H9 (cell line): ENCODE measurements at regions not wholly inside any gene's neighbourhood (a gene's known extent, or its start where the extent isn't known, plus 50 kb on each side); places are given as distances from the start of the nearest gene placed in this dataset.

Experiments used
- DNase-seq: peaks from one replicate; pipeline ENCODE4 v3.0.0-alpha.2; 2017
- H2AFZ ChIP-seq: one replicate; pipeline ENCODE4 v1.6.1; 2013; ENCODE audit warnings: mild to moderate bottlenecking, low read length, control low read depth, moderate library complexity
- H2AK5ac ChIP-seq: 2 replicates; pipeline ENCODE4 v1.6.1; 2013; ENCODE audit warnings: low read length, control low read depth, mixed read lengths; ENCODE audit not compliant: insufficient read length
- H2BK120ac ChIP-seq: one replicate; pipeline ENCODE4 v1.6.1; 2013; ENCODE audit warnings: low read depth, mild to moderate bottlenecking, low read length, control low read depth, inconsistent platforms; ENCODE audit not compliant: poor library complexity, severe bottlenecking
- H2BK12ac ChIP-seq: 2 replicates; pipeline ENCODE4 v1.6.1; 2013; ENCODE audit warnings: low read length, control low read depth, mixed read lengths, low read depth; ENCODE audit not compliant: insufficient read length
- H2BK15ac ChIP-seq: 2 replicates; pipeline ENCODE4 v1.6.1; 2013; ENCODE audit warnings: low read depth, low read length, control low read depth
- H2BK20ac ChIP-seq: one replicate; pipeline ENCODE4 v1.6.1; 2013; ENCODE audit warnings: low read depth, mild to moderate bottlenecking, low read length, control low read depth, inconsistent platforms; ENCODE audit not compliant: poor library complexity, severe bottlenecking
- H2BK5ac ChIP-seq: 2 replicates; pipeline ENCODE4 v1.6.1; 2013; ENCODE audit warnings: low read length, control low read depth, mixed read lengths; ENCODE audit not compliant: insufficient read length
- H3K14ac ChIP-seq: 2 replicates; pipeline ENCODE4 v1.6.1; 2013; ENCODE audit warnings: low read length, control low read depth; ENCODE audit not compliant: insufficient read depth
- H3K18ac ChIP-seq: 2 replicates; pipeline ENCODE4 v1.6.1; 2013; ENCODE audit warnings: low read depth, mild to moderate bottlenecking, mixed read lengths, low read length, control low read depth; ENCODE audit not compliant: insufficient read length
- H3K23ac ChIP-seq: 2 replicates; pipeline ENCODE4 v1.6.1; 2013; ENCODE audit warnings: low read length, control low read depth, mixed read lengths, low read depth; ENCODE audit not compliant: insufficient read length
- H3K23me2 ChIP-seq: 2 replicates; pipeline ENCODE4 v1.6.1; 2013; ENCODE audit warnings: low read depth, mild to moderate bottlenecking, mixed read lengths, low read length, control low read depth; ENCODE audit not compliant: insufficient read length, poor library complexity, severe bottlenecking
- H3K27ac ChIP-seq: 2 replicates; pipeline ENCODE4 v1.5.1; 2013; ENCODE audit warnings: low read length, control low read depth, mixed read lengths, low read depth; ENCODE audit not compliant: insufficient read length
- H3K27me3 ChIP-seq: 2 replicates; pipeline ENCODE4 v1.6.1; 2013; ENCODE audit warnings: low read length, control low read depth, inconsistent platforms; ENCODE audit not compliant: insufficient read depth
- H3K4ac ChIP-seq: 2 replicates; pipeline ENCODE4 v1.6.1; 2013; ENCODE audit warnings: low read depth, mild to moderate bottlenecking, control low read depth, inconsistent platforms, low read length, moderate library complexity
- H3K4me1 ChIP-seq: 2 replicates; pipeline ENCODE4 v1.6.1; 2013; ENCODE audit warnings: low read length, control low read depth, inconsistent platforms; ENCODE audit not compliant: insufficient read depth
- H3K4me2 ChIP-seq: 2 replicates; pipeline ENCODE4 v1.6.1; 2013; ENCODE audit warnings: low read length, control low read depth, mixed read lengths; ENCODE audit not compliant: insufficient read length, insufficient read depth
- H3K56ac ChIP-seq: 2 replicates; pipeline ENCODE4 v1.6.1; 2013; ENCODE audit warnings: low read depth, mild to moderate bottlenecking, mixed read lengths, low read length, control low read depth; ENCODE audit not compliant: insufficient read length
- H3K79me1 ChIP-seq: 2 replicates; pipeline ENCODE4 v1.6.1; 2013; ENCODE audit warnings: low read depth, mild to moderate bottlenecking, moderate library complexity, low read length, control low read depth, inconsistent platforms; ENCODE audit not compliant: insufficient read depth, poor library complexity, severe bottlenecking
- H3K79me2 ChIP-seq: 2 replicates; pipeline ENCODE4 v1.6.1; 2013; ENCODE audit warnings: low read length, control low read depth, inconsistent platforms; ENCODE audit not compliant: insufficient read depth
- H3K9ac ChIP-seq: 2 replicates; pipeline ENCODE4 v1.6.1; 2013; ENCODE audit warnings: low read length, control low read depth, mixed read lengths; ENCODE audit not compliant: insufficient read length; ENCODE audit errors: extremely low read depth
- H3K9me3 ChIP-seq: one replicate; pipeline ENCODE4 v1.6.1; 2013; ENCODE audit warnings: low read depth, low read length, inconsistent platforms; ENCODE audit not compliant: control insufficient read depth
- H3T11ph ChIP-seq: one replicate; pipeline ENCODE4 v1.6.1; 2013; ENCODE audit warnings: mild to moderate bottlenecking, low read length, control low read depth, inconsistent platforms
- H4K20me1 ChIP-seq: one replicate; pipeline ENCODE4 v1.6.1; 2013; ENCODE audit not compliant: control insufficient read depth, insufficient read length, insufficient read depth
- H4K5ac ChIP-seq: 2 replicates; pipeline ENCODE4 v1.6.1; 2013; ENCODE audit warnings: low read depth, mild to moderate bottlenecking, mixed read lengths, low read length, control low read depth; ENCODE audit not compliant: insufficient read length
- H4K8ac ChIP-seq: replicated peaks from 2 replicates; pipeline ENCODE4 v1.6.1; 2013; ENCODE audit warnings: low read length, control low read depth, mixed read lengths, low read depth; ENCODE audit not compliant: insufficient read length
- H4K91ac ChIP-seq: 2 replicates; pipeline ENCODE4 v1.6.1; 2013; ENCODE audit warnings: low read depth, mild to moderate bottlenecking, moderate library complexity, mixed read lengths, low read length, control low read depth; ENCODE audit not compliant: insufficient read length
- H3K27ac Mint-ChIP-seq, 3 experiments: 2 replicates in 2 of 3; 3 replicates in 1 of 3; pipeline ENCODE4 v1.8.0; 2020 to 2021; ENCODE audit warnings: mixed read lengths in 3 of 3, mild to moderate bottlenecking in 1 of 3, moderate library complexity in 1 of 3
- H3K27me3 Mint-ChIP-seq: 2 replicates; pipeline ENCODE4 v1.8.0; 2021; ENCODE audit warnings: low read depth, mild to moderate bottlenecking, moderate library complexity, mixed read lengths
- H3K36me3 Mint-ChIP-seq, 3 experiments: 2 replicates in 2 of 3; 3 replicates in 1 of 3; pipeline ENCODE4 v1.8.0; 2020 to 2021; ENCODE audit warnings: low read depth in 3 of 3, mixed read lengths in 3 of 3; ENCODE audit not compliant: insufficient read depth in 1 of 3
- H3K4me1 Mint-ChIP-seq, 2 experiments: 2 replicates each; pipeline ENCODE4 v1.8.0; 2020; ENCODE audit warnings: mixed read lengths in 2 of 2
- H3K4me3 Mint-ChIP-seq, 2 experiments: 2 replicates in 1 of 2; 3 replicates in 1 of 2; pipeline ENCODE4 v1.8.0; 2020 to 2021; ENCODE audit warnings: mild to moderate bottlenecking in 2 of 2, mixed read lengths in 2 of 2, moderate library complexity in 1 of 2
- H3K9me3 Mint-ChIP-seq, 2 experiments: 2 replicates in 1 of 2; 3 replicates in 1 of 2; pipeline ENCODE4 v1.8.0; 2020; ENCODE audit warnings: mild to moderate bottlenecking in 2 of 2, mixed read lengths in 2 of 2, moderate library complexity in 1 of 2
- whole genome bisulfite sequencing: extraction: QIAGEN DNeasy Blood & Tissue Kit; methylation state at CpG from one replicate; pipeline ENCODE4 v1.1.7; 2013; ENCODE audit warnings: missing lambda C conversion rate, low lambda C conversion rate, mixed read lengths; ENCODE audit not compliant: insufficient read length; ENCODE audit errors: extremely low coverage; 5-methylcytosine and 5-hydroxymethylcytosine counted together
- TF ChIP-seq, protein P1 (sequence below): fragments of 200-600 bp; sonication (generic); conservative IDR thresholded peaks from 3 replicates; pipeline ENCODE4 v1.8.0; 2021; ENCODE audit warnings: antibody characterized with exemption, mild to moderate bottlenecking

DNA sequence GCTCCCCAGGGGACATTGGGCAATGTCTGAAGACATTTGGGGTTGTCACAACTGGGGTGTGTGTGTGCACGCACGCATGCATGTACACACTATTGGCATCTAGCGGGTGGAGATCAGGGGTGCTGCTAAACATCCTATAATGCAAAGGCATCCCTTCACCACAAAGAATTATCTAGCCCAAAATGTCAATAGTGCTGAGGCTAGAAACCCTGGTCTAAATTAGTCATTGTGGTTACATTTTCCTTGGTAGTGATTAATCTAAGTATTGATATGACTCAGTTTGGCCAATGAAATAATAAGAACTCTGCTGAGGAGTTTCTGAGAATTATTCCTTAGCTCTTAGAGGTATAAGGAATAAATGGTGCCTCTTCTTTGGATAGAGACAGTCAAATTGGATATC lies 200.2 kb downstream of the CLCN4 start:
- Histone ChIP-seq H3K4me2 (no peak overlapping the region), H2BK12ac (no peak overlapping the region), H4K8ac (no peak overlapping the region), H3K4ac (no peak overlapping the region), H2AK5ac (no peak overlapping the region), H3K14ac (no peak overlapping the region), H3K79me1 (no peaks in the 10 kb centered on the region), H2BK5ac (no peak overlapping the region), H2BK15ac (no peak overlapping the region), H3K27me3 (no peaks in the 10 kb centered on the region), H4K5ac (no peak overlapping the region), H3T11ph (no peak overlapping the region), H3K9ac (no peak overlapping the region), H2BK120ac (no peak overlapping the region), H4K91ac (no peak overlapping the region), H3K56ac (no peak overlapping the region), H2BK20ac (no peak overlapping the region), H3K18ac (no peak overlapping the region), H3K27ac (no peak overlapping the region), H3K9me3 (no peaks in the 10 kb centered on the region), H2AFZ (no peak overlapping the region), H4K20me1 (no peaks in the 10 kb centered on the region), H3K23ac (no peak overlapping the region), H3K4me1 (no peaks in the 10 kb centered on the region), H3K79me2 (no peaks in the 10 kb centered on the region), H3K23me2 (no peaks in the 10 kb centered on the region)
- Mint-ChIP-seq H3K36me3 (0 out of 7 replicates have a peak, but pooled peaks cover 0 to 7% (median 0%) of the 10 kb centered on the region in 3 experiments), H3K27me3 (no peaks in the 10 kb centered on the region), H3K27ac (no peak overlapping the region), H3K4me1 (no peaks in the 10 kb centered on the region), H3K9me3 (peaks cover 21 to 28% of the 10 kb centered on the region in 2 experiments), H3K4me3 (no peak overlapping the region)
- WGBS: no CpG with 5 or more reads among the region's 3 CpGs
- TF ChIP-seq, protein P1, sequence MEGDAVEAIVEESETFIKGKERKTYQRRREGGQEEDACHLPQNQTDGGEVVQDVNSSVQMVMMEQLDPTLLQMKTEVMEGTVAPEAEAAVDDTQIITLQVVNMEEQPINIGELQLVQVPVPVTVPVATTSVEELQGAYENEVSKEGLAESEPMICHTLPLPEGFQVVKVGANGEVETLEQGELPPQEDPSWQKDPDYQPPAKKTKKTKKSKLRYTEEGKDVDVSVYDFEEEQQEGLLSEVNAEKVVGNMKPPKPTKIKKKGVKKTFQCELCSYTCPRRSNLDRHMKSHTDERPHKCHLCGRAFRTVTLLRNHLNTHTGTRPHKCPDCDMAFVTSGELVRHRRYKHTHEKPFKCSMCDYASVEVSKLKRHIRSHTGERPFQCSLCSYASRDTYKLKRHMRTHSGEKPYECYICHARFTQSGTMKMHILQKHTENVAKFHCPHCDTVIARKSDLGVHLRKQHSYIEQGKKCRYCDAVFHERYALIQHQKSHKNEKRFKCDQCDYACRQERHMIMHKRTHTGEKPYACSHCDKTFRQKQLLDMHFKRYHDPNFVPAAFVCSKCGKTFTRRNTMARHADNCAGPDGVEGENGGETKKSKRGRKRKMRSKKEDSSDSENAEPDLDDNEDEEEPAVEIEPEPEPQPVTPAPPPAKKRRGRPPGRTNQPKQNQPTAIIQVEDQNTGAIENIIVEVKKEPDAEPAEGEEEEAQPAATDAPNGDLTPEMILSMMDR: no peak
- no peak for DNase-seq
